NCI-H460 (cell line): ENCODE measurements at regions not wholly inside any gene's neighbourhood (a gene's known extent, or its start where the extent isn't known, plus 50 kb on each side); places are given as distances from the start of the nearest gene placed in this dataset.
"Not testable (repeated sequence)": the region's sequence is repeated elsewhere in the genome, so short reads cannot be mapped to it uniquely, and the experiment has no call there.

Source experiments
- DNase-seq: peaks from one replicate; pipeline ENCODE4 v3.0.0-alpha.2; 2016; ENCODE audit warnings: low read depth; ENCODE audit errors: extremely low read depth

DNA sequence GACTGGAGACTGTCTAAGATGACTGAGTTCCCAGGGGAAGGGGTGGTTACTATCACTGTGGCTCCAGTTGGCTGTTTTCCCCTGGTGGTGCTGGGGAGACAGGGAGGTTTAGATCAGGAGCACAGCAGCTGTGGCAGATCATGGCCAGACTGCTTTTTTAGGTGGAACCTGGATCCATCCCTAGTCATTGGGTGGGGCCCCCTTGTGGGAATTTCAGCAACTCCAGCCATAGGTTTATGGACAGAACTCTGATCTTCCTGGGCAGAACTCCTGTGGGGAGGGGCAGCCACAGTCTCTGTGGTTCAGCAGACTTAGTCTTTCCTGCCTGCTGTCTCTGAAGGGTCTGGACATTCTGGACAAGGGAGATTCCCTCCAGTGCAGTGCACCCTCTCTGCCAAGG, 917.4 kb upstream of the FOXG1 start:
- DNase-seq: not testable (repeated sequence)

DNA sequence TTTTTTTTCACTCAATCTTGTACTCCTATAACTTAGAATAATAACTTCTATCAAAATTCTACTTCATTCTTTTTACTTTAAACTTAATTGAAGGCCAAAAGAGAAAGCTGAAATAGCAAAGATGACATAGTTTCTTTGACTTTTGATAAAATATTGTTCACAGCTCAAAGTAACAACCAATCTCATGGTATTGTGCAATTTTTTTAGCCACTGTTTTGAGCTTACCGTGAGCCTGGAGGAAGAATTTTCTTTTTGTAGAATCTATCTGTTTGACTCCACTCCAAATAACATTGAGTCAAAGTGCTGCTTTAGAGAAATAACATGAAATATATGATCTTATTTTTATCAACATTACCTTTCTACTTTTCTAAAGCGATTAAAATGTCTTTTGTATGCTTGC, 903.9 kb upstream of the FOXG1 start:
- DNase-seq: no peak

DNA sequence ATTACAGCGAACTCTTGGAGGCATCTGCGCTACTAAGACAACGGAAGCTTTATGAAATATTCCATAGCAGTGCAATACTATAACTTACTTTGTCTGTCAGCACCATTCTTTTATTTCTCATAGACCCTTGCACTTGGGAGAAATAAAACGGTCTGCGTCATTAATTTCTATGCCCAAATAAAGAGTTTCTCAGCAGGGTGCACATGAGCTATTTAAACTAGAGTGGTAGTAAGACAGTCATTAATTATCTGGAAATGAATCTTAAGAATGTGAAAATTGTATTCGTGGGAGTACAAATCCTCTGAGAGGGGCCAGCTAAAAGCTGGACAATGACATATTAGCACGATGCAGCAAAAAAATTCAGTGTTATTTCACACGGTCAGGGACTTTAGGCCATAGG, 903.4 kb upstream of the FOXG1 start:
- no peak for DNase-seq

DNA sequence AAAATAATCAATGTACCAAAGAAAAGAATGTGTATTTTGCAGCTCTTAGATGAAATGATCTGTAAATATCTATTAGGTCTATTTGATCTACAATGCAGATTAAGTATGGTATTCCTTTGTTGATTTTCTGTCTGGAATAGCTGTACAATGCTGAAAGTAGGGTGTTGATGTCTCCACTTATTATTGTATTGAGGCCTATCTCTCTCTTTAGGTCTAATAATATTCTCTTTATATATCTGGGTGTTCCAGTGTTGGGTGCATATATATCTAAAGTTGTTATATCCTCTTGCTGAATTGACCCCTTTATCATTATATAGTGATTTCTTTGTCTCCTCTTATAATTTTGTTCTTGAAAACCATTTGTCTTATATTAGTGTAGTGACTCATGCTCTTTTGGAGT, 885.5 kb upstream of the FOXG1 start:
- no peak for DNase-seq

DNA sequence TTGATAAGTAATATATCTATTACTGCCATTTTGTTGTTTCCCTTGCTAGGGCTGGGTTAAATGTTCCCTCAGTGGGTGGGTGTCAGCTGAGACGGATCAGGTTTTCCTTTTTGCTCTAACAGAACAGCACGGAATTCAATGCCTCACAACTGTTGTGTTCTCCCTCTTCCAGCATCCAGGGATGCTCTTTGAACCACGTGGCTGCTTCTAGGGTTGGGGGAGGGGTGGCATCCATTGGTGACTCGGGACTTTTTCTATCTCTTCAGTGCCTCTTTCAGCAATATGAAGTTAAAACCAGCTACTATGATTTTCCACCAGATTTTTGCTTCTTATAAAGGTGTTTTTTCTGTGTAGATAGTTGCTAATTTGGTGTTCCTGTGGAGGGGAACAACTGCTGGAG, 884.9 kb upstream of the FOXG1 start:
- DNase-seq: no peak

DNA sequence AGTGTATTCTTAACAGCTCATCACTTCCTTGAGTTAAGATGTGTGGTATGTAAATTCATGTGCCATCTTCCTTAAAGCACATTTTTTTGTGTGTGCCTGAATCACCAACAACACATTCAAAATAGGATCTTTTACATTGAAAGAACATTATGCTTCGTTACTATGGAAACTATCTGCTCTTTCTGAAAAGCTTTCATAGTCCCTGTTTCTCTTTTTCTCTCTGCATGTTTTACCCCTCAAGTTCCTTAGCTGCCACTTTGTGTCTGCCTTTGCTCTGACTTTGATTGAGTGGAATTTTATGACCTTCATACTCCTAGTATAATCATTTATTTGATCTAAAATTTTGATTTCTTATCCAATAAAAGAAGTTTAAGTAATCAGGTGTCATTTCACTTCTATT, 880.3 kb upstream of the FOXG1 start:
- no peak for DNase-seq

DNA sequence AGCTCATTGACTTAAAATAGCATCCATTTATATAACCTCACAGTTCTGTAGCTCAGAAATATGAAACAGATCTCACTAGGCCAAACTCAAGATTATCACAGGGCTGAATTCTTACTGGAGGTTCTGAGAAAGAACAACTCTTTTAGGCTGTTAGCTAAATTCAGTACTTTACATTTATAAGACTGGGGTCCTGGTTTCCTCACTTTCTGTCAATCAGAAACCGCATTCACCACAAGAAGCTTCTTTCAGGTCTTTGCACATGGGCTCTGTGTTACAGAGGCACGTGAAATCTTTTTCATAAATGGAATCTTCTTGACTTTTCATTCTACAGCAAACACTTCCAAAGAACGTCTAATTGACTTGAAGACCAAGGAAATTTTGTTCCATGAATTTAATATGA, 876.3 kb upstream of the FOXG1 start:
- DNase-seq: no peak

DNA sequence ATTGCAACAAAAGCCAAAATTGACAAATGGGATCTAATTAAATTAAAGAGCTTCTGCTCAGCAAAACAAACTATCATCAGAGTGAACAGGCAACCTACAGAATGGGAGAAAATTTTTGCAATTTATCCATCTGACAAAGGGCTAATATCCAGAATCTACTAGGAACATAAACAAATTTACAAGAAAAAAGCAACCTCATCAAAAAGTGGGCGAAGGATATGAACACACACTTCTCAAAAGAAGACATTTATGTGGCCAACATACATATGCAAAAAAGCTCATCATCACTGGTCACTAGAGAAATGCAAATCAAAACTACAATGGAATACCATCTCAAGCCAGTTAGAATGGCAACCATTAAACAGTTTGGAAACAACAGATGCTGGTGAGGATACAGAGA, 858.1 kb upstream of the FOXG1 start:
- not testable (repeated sequence) for DNase-seq

DNA sequence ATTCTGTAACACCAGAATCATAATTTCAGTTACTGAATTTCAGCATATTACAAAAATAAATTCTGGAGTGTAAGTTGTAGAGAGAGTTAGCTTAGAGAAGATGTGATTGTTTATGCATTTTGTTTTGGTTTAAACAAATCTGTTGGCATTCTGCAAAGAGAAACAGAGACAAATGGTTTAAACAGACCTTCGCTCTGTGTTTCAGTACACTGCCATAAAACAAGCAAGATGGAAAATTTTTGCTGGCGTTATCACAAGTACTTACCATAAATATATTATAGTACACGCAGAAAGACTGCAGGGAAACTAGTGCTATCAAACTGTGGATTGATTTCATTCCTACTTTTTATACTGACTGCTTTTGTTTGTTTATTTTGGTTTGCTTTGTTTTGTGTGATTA, 850.3 kb upstream of the FOXG1 start:
- DNase-seq: no peak

DNA sequence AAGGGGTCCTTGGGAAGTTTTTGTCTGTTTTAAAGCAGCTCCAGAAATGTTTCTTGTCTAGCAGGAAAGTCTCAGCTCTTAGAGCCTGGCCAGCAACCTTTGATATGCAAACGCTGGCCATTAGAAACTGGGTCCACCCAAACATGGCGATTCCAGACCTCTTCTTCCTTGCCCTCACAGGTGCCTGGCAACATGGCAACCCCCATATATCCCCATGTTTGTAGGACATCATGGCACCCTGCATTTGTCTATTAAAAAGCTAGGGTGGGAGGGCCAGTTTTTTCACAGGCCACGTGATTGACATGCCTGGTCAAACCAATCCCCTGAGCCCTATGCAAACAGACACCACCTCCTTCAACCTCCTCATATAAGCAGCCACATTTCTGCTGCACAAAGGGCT, 848.7 kb upstream of the FOXG1 start:
- DNase-seq: no peak

DNA sequence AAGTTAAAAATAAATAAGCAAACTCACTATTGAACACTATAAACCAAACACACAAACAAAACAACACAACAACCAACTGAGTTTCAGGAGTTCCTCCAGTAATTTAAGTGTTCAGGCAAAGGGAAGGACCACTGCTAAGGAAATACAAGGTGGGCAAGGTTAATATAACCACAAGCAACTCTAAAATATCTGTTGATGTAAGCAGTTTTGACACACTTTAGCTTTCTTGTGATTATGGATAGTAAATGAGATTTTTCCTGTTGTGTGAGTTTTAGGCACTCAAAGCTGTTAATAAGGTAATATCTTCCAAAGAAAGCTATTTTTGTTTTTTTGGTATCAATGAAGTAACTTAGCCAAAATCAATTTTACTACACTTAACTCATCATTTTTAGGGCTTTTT, 839.1 kb upstream of the FOXG1 start:
- DNase-seq: no peak

DNA sequence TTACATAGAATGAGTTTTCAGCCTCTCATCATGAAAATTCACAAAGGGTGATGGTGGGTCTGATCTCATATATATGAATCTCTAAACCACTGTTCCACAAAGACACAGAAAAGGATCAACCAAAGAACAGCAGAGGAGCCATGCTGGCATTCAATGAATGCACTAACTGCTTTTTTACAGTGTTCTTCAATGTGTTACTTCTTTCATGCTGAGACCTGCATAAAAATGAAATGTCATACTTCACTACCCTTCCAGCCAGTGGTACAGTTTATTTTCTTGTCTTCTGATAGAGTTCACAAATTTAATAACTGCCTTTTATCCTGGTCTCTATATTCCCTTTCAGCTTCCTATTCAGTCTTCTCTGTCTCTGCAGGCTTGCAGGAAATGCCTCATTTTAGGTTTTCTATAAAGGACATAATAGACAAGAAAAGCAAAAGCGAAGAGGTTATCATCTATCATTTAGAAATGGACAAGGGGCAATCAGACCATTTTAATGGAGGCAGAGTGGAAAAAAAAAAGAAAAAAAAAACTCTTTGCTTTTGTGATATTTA, 836.7 kb upstream of the FOXG1 start:
- DNase-seq: no peak

DNA sequence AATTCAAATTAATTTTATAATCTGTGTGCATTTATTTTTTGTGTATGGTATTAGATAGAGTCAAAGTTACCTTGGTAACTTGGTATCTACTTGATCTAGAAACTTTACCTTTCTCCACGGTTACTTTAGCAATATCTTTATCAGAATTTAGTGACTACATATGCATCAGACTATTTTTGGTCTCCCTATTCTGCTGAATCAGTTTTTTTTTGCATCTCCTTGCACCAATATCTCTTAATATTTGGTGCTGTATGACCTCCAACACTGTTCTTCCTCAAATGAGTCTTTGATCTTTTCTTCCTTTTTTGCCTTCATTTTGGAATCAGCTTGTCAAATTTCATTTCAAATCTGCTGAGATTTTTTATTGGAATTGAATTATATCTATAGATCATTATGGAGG, 828.2 kb upstream of the FOXG1 start:
- no peak for DNase-seq

DNA sequence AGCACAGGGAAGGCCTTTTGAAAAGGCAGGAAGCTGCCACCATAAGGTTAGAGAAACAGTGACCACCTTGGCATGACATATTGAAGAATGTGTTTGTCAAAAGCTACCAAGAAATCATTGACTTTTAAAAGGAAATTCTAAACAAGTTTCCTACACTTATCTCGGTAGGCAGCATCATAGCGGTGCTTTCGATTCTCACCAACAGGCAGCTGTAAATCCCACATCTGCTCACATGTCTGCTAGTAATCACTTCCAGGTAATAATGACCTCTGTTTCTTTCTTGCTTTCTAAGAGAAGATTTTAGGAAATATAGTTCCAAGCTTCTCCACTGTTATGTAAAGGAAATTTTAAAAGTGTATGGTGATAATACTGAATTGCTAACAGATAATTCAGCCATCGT, 821.1 kb upstream of the FOXG1 start:
- no peak for DNase-seq

DNA sequence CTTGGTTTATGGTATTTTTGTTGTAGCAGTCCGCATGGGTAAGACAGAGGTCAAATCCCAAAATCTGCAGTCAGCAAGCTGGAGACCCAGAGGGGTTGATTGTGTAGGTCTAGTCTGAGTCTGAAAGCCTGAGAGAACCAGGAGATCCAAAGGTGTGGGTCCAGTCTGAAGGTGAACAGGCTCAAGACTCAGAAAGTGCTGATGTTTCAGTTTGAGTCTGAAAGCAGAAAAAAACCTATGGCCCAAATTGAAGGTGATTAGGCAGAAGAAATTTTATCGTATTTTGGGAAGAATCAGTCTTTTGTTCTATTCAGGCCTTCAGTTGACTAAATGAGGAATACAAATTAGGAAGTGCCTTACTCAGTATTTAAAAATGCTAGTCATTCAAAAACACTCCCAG, 807.8 kb upstream of the FOXG1 start:
- DNase-seq: no peak

DNA sequence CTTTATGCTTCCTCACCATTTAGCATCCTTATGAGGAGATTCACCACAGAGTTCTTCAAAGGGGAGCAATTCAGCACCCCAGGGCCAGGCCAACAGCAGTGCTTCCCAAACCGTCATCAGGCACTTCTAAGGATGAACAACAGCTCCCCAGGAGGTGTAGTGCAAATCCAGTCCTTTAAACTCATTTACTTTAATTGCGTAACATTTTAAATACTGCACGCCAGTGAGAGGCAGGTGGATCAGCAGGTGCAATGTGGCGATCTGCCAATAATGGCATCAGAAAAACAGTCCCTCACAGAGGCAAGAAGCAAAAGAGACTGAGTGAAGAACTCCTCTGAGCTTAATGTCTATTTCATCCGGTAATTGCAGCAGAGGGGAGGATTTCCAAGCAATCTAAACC, 770.9 kb upstream of the FOXG1 start:
- no peak for DNase-seq

DNA sequence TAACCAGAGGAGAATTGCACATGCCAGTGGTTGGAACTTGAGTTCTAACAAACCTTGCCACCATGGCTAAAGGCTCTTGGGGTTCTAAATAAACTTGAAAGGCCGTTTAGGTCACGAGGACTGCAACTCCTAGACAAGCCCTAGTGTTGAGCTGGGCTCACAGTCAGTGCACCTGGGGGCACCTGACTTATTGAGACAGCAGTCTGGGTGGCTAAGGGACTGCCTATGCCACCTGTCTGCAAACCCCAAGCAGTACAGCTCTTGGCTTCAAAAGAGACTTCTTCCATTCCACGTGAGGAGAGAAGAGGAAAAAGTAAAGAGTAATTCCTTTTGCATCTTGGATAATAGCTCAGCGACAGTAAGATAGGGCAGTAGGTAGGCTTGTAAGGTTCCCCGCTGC, 765.6 kb upstream of the FOXG1 start:
- DNase-seq: no peak

DNA sequence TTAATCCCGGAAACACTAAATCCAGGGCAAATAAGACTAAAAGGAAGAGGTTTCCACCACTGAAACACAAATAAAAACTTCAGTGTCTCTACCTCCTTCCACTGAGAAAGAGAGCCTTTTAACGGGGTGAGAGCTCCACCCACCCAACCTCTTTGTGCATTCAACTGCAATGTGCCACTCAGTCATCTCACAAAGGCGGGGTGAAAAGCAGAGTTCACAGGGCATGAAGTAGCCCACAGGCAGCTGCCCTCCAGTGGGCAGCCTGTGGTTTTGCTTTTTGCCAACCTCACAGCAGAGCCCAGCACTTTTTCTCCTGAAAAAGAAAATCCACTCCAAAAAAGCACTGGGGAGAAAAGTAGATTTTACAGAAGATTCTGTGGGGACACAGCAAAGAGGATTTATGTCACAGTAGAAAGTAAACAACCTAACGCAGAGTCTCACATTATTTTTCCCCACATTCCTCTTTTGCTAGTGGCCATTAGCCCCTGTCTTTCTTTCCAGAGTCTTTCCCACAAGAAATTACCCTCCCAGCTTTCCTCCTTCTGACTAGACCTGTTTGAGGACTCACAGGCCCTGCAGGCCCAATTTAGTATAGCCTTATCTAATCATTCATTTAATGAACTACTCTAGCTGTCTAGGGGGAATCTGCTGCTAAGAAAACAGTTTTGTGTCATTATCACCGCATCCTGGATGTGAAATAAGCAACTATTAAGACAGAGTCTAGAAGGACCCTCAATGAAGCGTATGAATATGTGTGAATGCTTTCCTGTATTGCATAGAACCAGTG, 753.8 kb upstream of the FOXG1 start:
- no peak for DNase-seq

DNA sequence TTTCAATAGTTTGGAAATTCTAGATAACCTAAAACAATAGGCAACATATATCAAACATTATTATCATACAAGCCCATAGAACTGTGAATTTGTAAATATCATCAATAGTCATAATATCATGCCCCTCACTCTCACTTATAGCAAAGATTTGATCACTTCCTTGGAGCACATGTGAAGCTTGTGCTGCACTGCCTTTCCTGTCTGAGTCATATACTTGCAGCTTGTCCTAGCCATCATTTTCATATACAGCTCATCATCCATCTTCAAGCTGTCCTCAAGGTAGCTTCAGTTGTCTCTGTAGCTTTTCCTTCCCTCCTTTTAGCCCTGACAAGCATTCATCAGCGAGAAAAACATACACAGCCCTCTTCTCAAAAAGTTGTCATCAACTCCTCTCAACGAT, 746.5 kb upstream of the FOXG1 start:
- DNase-seq: no peak

DNA sequence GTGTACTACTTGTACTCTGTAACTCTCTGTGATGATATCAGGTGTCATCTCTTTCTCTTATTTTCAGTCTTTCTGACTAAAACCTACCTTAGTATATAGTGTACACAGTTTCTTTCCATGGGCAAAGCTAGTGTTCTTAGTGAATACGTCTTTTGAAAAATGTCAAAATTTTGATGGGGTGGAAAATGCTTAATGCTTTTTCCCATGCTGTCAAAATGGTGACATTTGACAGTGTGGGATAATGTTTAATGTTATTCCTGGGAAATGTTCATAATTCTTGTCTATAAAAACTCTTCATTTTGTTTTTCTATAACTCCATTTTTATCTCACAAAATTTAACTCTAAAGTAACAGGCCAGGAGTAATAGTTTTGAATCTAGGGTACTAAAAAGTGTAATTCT, 742.7 kb upstream of the FOXG1 start:
- no peak for DNase-seq

DNA sequence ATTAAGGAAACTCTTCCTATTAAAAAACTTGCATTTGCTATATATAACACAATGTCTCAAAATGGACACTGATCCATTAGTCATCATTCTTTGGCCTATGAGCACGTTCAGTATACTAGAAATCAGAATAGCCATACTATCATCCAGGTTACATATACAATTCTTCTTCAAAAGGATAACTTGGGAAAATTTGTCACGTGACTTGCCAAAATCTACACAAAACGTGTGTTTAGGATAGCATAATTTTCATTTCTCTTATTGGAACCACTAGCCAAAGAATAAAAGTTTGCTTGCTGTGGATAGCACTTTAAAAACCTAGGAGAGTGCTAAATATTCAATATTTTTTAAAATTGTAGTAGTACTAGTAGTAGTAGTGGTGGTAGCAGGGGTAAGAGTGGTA, 714.3 kb upstream of the FOXG1 start:
- DNase-seq: no peak

DNA sequence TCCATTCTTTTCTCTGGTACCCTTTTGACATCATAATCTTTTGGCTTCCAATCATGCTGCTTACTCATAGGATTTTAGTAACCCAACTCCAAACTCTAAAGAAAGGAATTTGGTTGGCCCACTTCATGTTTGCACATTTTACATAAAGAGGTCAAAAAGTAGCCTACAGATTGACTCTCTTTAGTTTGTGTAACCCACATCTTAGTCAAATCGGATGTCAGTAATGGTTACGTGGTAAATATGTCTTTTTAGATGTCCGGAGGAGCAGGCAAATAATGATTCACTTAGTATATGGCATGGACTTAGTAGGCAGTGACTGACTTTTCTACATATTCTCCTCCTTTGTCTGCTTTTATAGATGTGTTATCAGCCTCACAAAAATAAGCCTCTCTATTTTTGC, 711.6 kb upstream of the FOXG1 start:
- DNase-seq: no peak
